HEK293T (cell line): ENCODE measurements at regions not wholly inside any gene's neighbourhood (a gene's known extent, or its start where the extent isn't known, plus 50 kb on each side); places are given as distances from the start of the nearest gene placed in this dataset.

ENCODE experiments used
- BHLHE40 ChIP-seq: fragments of 450-650 bp; IDR thresholded peaks from 2 replicates; pipeline ENCODE4 v1.6.1; 2016; ENCODE audit warnings: mild to moderate bottlenecking, moderate library complexity, borderline replicate concordance
- CTBP1 ChIP-seq: fragments of 450-650 bp; IDR thresholded peaks from 2 replicates; pipeline ENCODE4 v1.6.1; 2016; ENCODE audit warnings: borderline replicate concordance
- FOXK2 ChIP-seq: fragments of 450-650 bp; IDR thresholded peaks from 2 replicates; pipeline ENCODE4 v1.6.1; 2016; ENCODE audit warnings: mild to moderate bottlenecking
- SUZ12 ChIP-seq: fragments of 450-650 bp; IDR thresholded peaks from 2 replicates; pipeline ENCODE4 v1.6.1; 2016; ENCODE audit warnings: mild to moderate bottlenecking

- TF ChIP-seq CTBP1, result no peak
- TF ChIP-seq BHLHE40, result no peak
- no peak for TF ChIP-seq SUZ12
- no peak for TF ChIP-seq FOXK2
Measured at GRCh38 chr11:128349650-128350299, 237.6 kb downstream of the ETS1 start.
